OCI-LY1 (cell line): ENCODE measurements at regions not wholly inside any gene's neighbourhood (a gene's known extent, or its start where the extent isn't known, plus 50 kb on each side); places are given as distances from the start of the nearest gene placed in this dataset.

ENCODE experiments used
- EZH2 ChIP-seq: fragments of 200-600 bp; sonication (generic), shearing (Covaris generic); IDR thresholded peaks from 2 replicates; pipeline ENCODE4 v1.8.0; 2017; ENCODE audit warnings: borderline replicate concordance, mixed run types, mild to moderate bottlenecking, antibody characterized with exemption, low read length, moderate library complexity, mixed read lengths
- TF ChIP-seq, protein P1 (sequence below): fragments of 200-600 bp; sonication (generic), shearing (Covaris generic); IDR thresholded peaks from 2 replicates; pipeline ENCODE4 v1.5.1; 2017; ENCODE audit warnings: mild to moderate bottlenecking, antibody characterized with exemption, low read length, moderate library complexity, mixed read lengths

DNA sequence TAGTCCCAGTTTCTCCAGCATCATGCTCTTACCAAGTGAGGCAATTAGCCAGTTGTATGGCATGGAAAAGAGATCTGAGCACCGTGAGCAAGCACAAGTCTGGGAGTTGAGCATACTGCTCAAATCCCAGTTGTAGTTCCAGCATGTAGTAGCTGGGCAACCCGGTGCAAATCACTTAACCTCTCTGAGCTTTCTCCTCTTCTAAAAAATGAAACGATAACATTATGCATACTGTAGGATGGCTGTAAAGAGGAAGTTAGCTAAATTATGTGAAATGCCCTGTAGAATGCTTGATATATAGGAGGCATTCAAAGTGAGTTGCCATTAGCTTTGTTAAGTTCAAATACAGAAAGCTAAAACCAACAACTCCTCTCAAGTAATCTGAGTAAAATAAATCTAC lies 164.0 kb upstream of the ZEB2 start:
- no peak for TF ChIP-seq EZH2
- TF ChIP-seq, protein P1, sequence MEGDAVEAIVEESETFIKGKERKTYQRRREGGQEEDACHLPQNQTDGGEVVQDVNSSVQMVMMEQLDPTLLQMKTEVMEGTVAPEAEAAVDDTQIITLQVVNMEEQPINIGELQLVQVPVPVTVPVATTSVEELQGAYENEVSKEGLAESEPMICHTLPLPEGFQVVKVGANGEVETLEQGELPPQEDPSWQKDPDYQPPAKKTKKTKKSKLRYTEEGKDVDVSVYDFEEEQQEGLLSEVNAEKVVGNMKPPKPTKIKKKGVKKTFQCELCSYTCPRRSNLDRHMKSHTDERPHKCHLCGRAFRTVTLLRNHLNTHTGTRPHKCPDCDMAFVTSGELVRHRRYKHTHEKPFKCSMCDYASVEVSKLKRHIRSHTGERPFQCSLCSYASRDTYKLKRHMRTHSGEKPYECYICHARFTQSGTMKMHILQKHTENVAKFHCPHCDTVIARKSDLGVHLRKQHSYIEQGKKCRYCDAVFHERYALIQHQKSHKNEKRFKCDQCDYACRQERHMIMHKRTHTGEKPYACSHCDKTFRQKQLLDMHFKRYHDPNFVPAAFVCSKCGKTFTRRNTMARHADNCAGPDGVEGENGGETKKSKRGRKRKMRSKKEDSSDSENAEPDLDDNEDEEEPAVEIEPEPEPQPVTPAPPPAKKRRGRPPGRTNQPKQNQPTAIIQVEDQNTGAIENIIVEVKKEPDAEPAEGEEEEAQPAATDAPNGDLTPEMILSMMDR = no peak
